PC-9 (cell line): ENCODE measurements at regions not wholly inside any gene's neighbourhood (a gene's known extent, or its start where the extent isn't known, plus 50 kb on each side); places are given as distances from the start of the nearest gene placed in this dataset.

ENCODE experiments used
- BruUV-seq: library from RNA; stranded (reverse); fragments of 400-500 nt; replicated peaks from 2 replicates; lab custom pipeline; 2021; lab: Mats Ljungman, UMichigan
- CTCF ChIA-PET: fragments of 300-600 bp; sonication (Branson Sonifier 250); formaldehyde crosslinking; loops from one replicate; lab custom pipeline; 2022; ENCODE audit warnings: antibody characterized with exemption; lab: Charles Lee
- POLR2A ChIA-PET: fragments of 300-600 bp; sonication (Branson Sonifier 250); formaldehyde crosslinking; loops from one replicate; lab custom pipeline; 2022; ENCODE audit warnings: antibody characterized with exemption; ENCODE audit not compliant: unreplicated experiment; lab: Charles Lee
- DNase-seq, 2 experiments: peaks; one replicate each; pipeline versions ENCODE4 v3.0.0 to v3.0.0-alpha.2; 2015 to 2022; ENCODE audit warnings: mixed read lengths in 1 of 2
- H2AFZ ChIP-seq: fragments of 200-600 bp; sonication (generic); 2 replicates; pipeline ENCODE4 v1.8.1; 2017; ENCODE audit warnings: antibody characterized with exemption
- H3F3A ChIP-seq: fragments of 200-600 bp; sonication (generic); 2 replicates; pipeline ENCODE4 v1.8.1; 2017; ENCODE audit warnings: antibody characterized with exemption, mild to moderate bottlenecking, low read depth; ENCODE audit not compliant: insufficient read depth
- H3K27ac ChIP-seq: fragments of 200-600 bp; sonication (generic); 2 replicates; pipeline ENCODE4 v1.6.1; 2016; ENCODE audit warnings: mixed run types
- H3K27me3 ChIP-seq: fragments of 200-600 bp; sonication (generic); 2 replicates; pipeline ENCODE4 v1.6.1; 2016; ENCODE audit warnings: low read depth, mixed run types; ENCODE audit not compliant: insufficient read depth
- H3K36me3 ChIP-seq: fragments of 200-600 bp; sonication (generic); 2 replicates; pipeline ENCODE4 v1.6.1; 2016; ENCODE audit warnings: low read depth, mixed run types
- H3K4me1 ChIP-seq: fragments of 200-600 bp; sonication (generic); replicated peaks from 2 replicates; pipeline ENCODE4 v1.6.1; 2016; ENCODE audit warnings: mixed run types; ENCODE audit not compliant: insufficient read depth
- H3K4me2 ChIP-seq: fragments of 200-600 bp; sonication (generic); 2 replicates; pipeline ENCODE4 v1.6.1; 2017; ENCODE audit warnings: mixed run types
- H3K4me3 ChIP-seq: fragments of 200-600 bp; sonication (generic); 2 replicates; pipeline ENCODE4 v1.6.1; 2016; ENCODE audit warnings: mixed run types
- H3K79me2 ChIP-seq: fragments of 200-600 bp; sonication (generic); 2 replicates; pipeline ENCODE4 v1.6.1; 2017; ENCODE audit warnings: low read depth, mixed run types
- H3K9me2 ChIP-seq: fragments of 200-600 bp; sonication (generic); 2 replicates; pipeline ENCODE4 v1.8.1; 2017; ENCODE audit warnings: mild to moderate bottlenecking; ENCODE audit not compliant: insufficient read depth
- H3K9me3 ChIP-seq: fragments of 200-600 bp; sonication (generic); 2 replicates; pipeline ENCODE4 v1.8.1; 2016; ENCODE audit warnings: low read depth; ENCODE audit not compliant: insufficient read depth
- H4K20me1 ChIP-seq: fragments of 200-600 bp; sonication (generic); 2 replicates; pipeline ENCODE4 v1.8.1; 2017; ENCODE audit not compliant: insufficient read depth
- EZH2 ChIP-seq: fragments of 200-600 bp; sonication (generic); IDR thresholded peaks from 2 replicates; pipeline ENCODE4 v1.8.0; 2017; ENCODE audit warnings: antibody characterized with exemption, low read depth
- intact Hi-C: fragments of 100-400 bp; cut with micrococcal nuclease; formaldehyde crosslinking; loops from one replicate; pipeline ENCODE4 v1.10.0; 2022; ENCODE audit not compliant: unreplicated experiment
- TF ChIP-seq, protein P1 (sequence below): fragments of 200-600 bp; sonication (generic); conservative IDR thresholded peaks from 2 replicates; pipeline ENCODE4 v1.6.1; 2017; ENCODE audit warnings: mixed run types, antibody characterized with exemption, mild to moderate bottlenecking, moderate library complexity

GRCh38 chr2:152236191-152236925 is 60.8 kb upstream of the STAM2 start:
- no peaks in the 10 kb centered on the region for H3K79me2 ChIP-seq
- no peaks in the 10 kb centered on the region for H3K36me3 ChIP-seq
- no peaks in the 10 kb centered on the region for H3K27me3 ChIP-seq
- H3K9me3 ChIP-seq = peaks cover 13% of the 10 kb centered on the region; the same call in 1 of the 2 replicates
- ChIA-PET CTCF (interaction anchor here (0.6 kb wide), 1 partner anchor 46 kb away, joined by 5 read pairs; no protein-coding TSS in a partner anchor), POLR2A (no interaction called here)
- H3K9me2 ChIP-seq = no peaks in the 10 kb centered on the region
- DNase-seq = no peak
- no peak overlapping the region for H3K27ac ChIP-seq
- TF ChIP-seq, protein P1, sequence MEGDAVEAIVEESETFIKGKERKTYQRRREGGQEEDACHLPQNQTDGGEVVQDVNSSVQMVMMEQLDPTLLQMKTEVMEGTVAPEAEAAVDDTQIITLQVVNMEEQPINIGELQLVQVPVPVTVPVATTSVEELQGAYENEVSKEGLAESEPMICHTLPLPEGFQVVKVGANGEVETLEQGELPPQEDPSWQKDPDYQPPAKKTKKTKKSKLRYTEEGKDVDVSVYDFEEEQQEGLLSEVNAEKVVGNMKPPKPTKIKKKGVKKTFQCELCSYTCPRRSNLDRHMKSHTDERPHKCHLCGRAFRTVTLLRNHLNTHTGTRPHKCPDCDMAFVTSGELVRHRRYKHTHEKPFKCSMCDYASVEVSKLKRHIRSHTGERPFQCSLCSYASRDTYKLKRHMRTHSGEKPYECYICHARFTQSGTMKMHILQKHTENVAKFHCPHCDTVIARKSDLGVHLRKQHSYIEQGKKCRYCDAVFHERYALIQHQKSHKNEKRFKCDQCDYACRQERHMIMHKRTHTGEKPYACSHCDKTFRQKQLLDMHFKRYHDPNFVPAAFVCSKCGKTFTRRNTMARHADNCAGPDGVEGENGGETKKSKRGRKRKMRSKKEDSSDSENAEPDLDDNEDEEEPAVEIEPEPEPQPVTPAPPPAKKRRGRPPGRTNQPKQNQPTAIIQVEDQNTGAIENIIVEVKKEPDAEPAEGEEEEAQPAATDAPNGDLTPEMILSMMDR = no peak
- TF ChIP-seq EZH2 = no peak
- H2AFZ ChIP-seq = no peak overlapping the region
- intact Hi-C loops = no loop called here
- peaks cover 6% of the 10 kb centered on the region for H3K4me1 ChIP-seq
- H4K20me1 ChIP-seq = no peaks in the 10 kb centered on the region
- no peak overlapping the region for H3K4me3 ChIP-seq
- peaks cover 9% of the 10 kb centered on the region; the same call in 1 of the 2 replicates for H3F3A ChIP-seq
- H3K4me2 ChIP-seq = no peak overlapping the region
- no TSS peak for BruUV-seq

DNA sequence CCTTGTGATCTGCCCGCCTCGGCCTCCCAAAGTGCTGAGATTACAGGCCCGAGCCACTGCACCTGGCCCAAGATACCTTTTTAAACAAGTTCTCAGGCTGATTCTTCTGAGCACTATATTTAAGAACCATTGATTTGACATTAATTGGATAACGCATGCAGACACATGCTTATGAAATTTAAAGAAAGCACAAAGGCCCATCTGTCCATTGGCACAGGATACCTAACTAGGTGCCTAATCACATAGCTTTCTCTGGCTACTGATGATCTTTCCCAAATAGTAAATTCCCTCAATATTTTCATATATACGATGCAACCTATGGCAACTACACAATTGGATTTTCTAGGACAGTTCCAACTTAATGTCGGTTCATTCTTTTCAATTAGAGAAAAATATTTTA is 62.5 kb upstream of the STAM2 start:
- no peak overlapping the region for H3K4me3 ChIP-seq
- CTCF ChIA-PET = no interaction called here
- H3K4me1 ChIP-seq = peaks cover 13% of the 10 kb centered on the region
- no peak overlapping the region for H2AFZ ChIP-seq
- no peaks in the 10 kb centered on the region for H4K20me1 ChIP-seq
- no peaks in the 10 kb centered on the region for H3K9me2 ChIP-seq
- H3K79me2 ChIP-seq = no peaks in the 10 kb centered on the region
- no TSS peak for BruUV-seq
- H3F3A ChIP-seq = peaks cover 9% of the 10 kb centered on the region; the same call in 1 of the 2 replicates
- DNase-seq = no peak
- H3K9me3 ChIP-seq = peaks cover 14% of the 10 kb centered on the region; the same call in 1 of the 2 replicates
- H3K27me3 ChIP-seq = no peaks in the 10 kb centered on the region
- POLR2A ChIA-PET = no interaction called here
- intact Hi-C loops = no loop called here
- TF ChIP-seq, protein P1 = no peak
- no peak overlapping the region for H3K27ac ChIP-seq
- no peak overlapping the region for H3K4me2 ChIP-seq
- no peaks in the 10 kb centered on the region; the same call in 1 of the 2 replicates for H3K36me3 ChIP-seq

GRCh38 chr2:152240559-152241231 is 65.1 kb upstream of the STAM2 start:
- CTCF ChIA-PET = no interaction called here
- H3K27ac ChIP-seq = no peak overlapping the region
- DNase-seq = peak in 1 of 2 experiments; percentile 69

More at GRCh38 chr2:152240559-152241231, 65.1 kb upstream of the STAM2 start:
- H3K9me3 ChIP-seq = peaks cover 14% of the 10 kb centered on the region
- TF ChIP-seq, protein P1 = no peak
- no peak for TF ChIP-seq EZH2
- no peaks in the 10 kb centered on the region for H3K9me2 ChIP-seq
- no peaks in the 10 kb centered on the region for H3K27me3 ChIP-seq
- no TSS peak for BruUV-seq
- intact Hi-C loops = no loop called here
- no peaks in the 10 kb centered on the region for H3K79me2 ChIP-seq
- H3K36me3 ChIP-seq = no peaks in the 10 kb centered on the region; the same call in 1 of the 2 replicates
- no peak overlapping the region for H2AFZ ChIP-seq
- H3K4me1 ChIP-seq = peaks cover 13% of the 10 kb centered on the region
- no peaks in the 10 kb centered on the region for H4K20me1 ChIP-seq
- peaks cover 9% of the 10 kb centered on the region; the same call in 1 of the 2 replicates for H3F3A ChIP-seq
- POLR2A ChIA-PET = interaction anchor here (0.6 to 0.7 kb wide), 2 partner anchors 459 to 1693 kb away, joined by 7 to 8 read pairs; no protein-coding TSS in a partner anchor
- H3K4me2 ChIP-seq = no peak overlapping the region
- H3K4me3 ChIP-seq = no peak overlapping the region
